ENCODE measurements at regions not wholly inside any gene's neighbourhood (a gene's known extent, or its start where the extent isn't known, plus 50 kb on each side); places are given as distances from the start of the nearest gene placed in this dataset.

DNA sequence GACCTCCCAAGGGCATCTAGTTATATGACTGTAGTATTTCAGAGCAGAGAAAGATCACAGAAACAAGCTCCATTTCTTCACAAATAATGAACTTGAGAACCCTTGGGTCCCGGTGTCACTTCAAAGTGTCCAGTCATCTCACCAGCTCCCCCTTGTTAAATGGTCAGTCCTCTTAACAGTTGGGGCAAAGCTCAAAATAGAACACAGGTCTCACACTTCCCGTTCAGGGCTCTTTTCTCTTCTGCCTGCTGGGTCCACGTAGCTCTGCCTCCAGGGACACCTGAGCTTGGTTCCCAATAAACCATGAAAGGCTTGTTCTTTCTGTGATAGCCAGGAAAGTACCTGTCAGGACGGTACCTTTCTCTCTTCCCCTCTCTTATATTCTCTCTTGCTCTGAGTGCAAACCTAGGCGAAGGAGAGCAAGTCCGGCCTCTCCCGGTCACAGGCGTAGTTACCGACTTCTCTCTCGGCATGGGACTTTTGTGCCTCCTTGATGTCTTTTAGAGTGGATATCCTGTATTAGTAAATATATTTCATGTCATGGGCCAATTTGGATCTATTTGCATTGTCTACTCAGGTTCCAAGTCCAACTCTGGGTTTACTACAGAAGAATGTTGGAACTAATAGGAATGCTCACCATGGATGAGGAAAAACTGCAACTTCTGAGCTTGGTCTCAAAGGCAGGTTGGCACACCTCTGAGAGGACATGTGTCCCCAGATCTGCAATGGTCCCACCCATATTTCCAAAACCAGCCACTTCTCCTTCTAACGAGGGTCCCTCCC lies 118.8 kb upstream of the PARP11 start:
- DNase-seq (ENCODE audit: low spot score): no peak

- no peak for DNase-seq (ENCODE audit: low spot score)
Measured at GRCh38 chr12:3990501-3991280, 117.5 kb upstream of the PARP11 start.

GRCh38 chr12:3989218-3989550 lies 116.0 kb upstream of the PARP11 start:
- no peak for DNase-seq (ENCODE audit: low spot score)

DNA sequence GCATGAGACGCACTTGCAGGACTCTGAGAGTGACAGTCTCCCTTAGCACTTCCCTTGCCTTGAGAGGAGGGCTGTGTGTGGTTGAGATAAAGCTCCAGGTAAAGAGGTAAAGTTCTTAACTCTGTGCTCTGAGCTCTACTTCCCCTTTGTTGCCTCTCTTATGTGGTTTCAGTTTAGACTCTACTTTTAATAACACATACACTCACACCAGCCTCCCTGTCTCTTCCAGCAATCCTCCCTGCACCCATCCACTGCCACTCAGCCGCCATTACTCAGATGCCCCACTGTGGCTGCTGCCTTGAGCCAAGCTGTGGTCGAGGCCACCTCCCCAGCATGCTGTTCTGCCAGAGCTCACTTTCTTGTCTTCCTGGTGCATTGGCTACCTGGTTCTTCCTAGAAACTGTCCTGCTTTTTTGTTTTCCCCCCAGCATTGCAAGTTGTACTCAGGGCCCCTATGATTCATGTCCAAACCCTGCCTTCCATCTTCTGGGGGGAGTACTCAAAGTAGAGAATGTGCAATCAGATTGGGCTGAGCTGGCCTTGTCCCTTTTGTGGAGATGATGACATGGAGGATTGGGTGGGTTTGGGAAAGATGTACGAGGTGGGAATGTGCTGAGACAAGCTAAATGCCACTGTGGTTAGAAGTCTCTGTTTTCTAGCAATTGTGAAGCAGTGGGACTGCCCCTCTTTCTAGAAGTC lies 115.5 kb upstream of the PARP11 start:
- DNase-seq (ENCODE audit: low spot score): no peak

GRCh38 chr12:3987571-3987970 lies 114.4 kb upstream of the PARP11 start:
- DNase-seq (ENCODE audit: low spot score): no peak

DNA sequence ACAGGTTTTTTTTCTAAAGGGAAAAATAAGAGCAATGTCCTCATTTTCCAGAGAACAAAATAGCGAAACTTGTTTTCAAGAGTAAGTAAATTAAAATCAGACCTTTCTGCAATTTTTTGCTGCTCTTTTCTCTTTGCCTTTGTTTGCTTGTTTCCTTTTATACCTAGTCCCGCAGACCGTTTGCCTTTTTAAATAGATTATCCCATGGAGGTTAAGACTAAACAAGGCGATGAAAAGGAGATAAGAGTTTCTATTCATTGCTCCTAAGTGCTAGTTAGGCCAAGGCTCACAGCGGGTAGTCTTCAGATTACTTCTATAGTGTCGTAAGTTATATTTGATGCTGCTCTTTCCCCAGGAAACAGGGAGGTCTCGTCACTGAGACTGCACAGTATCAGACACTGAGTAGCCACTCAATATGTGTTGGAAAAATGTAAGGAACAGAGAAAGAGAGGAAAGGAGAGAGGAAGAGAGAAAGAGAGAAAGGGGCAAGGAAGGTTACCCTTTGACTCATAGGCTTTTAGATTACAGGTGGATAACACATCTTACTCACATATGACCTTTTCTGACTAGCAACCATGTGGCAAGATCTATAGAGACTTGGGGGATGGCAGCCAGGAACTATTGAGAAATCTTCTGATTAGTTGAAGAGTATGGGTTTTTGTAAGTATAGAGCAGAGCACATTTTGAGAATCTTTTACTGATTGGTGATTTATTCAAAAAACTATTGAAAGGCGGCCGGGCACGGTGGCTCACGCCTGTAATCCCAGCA lies 107.5 kb upstream of the PARP11 start:
- no peak for DNase-seq (ENCODE audit: low spot score)

DNA sequence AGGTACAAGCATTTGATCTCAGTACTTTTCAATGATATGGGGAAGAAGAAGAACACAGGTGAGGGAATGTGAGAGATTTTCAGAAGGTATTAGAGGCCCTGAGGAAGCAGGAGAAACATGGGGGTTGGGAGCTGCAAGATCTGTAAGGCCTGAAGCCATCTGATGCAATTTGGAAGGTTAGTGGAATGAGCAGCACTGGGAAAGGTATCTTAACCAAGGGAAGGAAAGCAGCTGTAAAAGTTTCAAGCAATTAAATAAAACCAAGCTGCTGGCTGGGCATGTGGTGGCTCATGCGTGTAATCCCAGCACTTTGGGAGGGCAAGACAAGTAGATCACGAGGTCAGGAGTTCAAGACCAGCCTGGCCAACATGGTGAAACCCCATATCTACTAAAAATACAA lies 104.4 kb upstream of the PARP11 start:
- no peak for DNase-seq (ENCODE audit: low spot score)

GRCh38 chr12:3976351-3976938 lies 103.2 kb upstream of the PARP11 start:
- no peak for DNase-seq (ENCODE audit: low spot score)

- DNase-seq (ENCODE audit: low spot score): no peak
Measured at GRCh38 chr12:3975652-3976051, 102.5 kb upstream of the PARP11 start.

DNA sequence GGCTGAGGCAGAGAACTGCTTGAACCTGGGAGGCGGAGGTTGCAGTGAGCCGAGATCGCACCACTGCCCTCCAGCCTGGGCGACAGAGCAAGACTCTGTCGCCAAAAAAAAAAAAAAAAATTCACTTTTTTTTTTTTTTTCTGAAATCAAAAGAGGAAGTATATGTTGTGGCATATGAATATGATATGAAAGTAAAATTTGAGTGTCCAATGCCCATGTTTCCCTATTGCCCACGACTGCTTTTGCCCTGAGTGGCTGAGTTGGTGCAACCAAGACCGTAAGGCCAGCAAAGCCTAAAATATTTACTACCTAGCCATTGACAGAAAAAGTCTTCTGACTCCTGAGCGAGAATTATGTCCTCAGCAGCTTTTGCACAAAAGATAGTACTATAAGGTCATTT lies 101.7 kb upstream of the PARP11 start:
- no peak for DNase-seq (ENCODE audit: low spot score)

DNA sequence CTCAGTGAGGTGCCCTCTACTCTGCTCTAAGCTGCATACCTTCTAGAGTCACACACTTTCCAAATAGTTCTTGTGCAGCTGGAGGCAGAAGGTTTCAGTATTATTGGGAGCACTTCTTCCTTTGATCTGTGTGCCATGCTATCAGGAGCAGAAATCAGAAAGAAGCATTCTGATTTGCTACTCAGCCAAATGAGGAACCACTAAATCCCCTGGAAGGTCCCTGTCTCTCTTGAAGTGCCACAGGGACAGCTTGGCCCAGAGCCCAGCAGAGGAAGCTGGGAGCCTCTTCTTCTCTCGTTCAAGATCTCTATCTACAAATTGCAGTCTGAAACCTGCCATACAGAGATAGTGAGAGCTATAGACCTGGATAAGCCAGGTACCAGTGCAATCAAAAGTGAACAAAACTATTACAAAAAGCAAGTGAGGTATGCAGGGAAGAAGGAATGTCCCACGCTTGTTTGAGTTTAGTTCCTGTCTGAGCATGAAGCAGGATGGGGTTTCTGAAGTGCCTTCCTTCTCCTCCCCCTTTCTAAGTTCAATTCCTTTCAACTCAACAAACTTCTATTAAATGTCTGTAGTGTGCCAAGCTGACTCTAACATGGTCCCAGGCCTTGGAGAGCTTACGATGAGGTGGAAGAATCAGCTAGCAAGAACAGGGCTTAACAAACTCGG lies 100.9 kb upstream of the PARP11 start:
- no peak for DNase-seq (ENCODE audit: low spot score)

DNA sequence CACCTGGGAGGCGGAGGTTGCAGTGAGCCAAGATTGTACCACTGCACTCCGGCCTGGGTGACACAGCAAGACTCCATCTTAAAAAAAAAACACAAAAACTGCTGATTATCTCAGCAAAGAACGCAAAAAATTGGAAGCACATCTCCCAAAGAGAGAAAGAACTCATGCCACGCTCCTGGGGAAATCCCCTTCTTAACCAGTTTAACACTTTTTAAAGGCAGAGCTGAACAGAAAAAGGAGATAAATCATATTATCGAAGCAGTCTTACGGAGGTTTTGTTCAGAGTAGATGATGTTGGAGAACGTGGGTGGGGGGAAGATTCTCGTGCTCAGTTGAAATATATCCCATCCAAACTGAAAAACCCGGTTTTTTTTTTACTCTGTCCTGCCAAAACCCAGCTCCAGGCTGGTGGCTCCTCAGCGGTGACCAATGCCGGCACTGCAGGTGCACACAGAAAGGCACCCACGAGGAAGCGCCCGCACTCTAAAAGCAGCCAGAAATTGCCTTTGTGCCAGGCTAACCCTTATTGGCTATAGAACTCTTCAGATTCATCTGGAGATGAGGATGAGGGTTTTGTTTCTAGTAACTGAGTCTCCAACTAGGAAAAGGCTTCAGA lies 100.2 kb upstream of the PARP11 start:
- DNase-seq (ENCODE audit: low spot score): no peak

- DNase-seq (ENCODE audit: low spot score): no peak
Measured at GRCh38 chr12:3972576-3972975, 99.4 kb upstream of the PARP11 start.

DNA sequence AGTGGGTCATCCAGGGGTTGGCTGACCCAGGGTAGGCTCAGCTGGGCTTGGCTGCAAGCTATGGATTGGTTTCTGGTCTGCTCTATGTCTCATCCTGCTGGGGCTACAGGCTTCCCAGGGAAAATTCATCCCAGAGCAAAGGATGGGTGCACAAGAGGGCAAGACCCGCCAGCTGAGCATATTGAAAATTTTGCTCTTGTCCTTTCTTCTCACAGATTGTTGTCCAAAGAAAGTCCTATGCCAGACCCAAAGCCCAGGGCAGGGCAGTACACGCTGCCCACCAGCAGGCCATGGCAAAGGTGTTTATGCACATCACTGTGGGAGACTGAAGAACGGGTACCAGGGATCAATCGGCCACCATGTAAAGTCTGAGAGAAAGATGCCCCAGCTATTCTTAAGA lies 95.3 kb upstream of the PARP11 start:
- no peak for DNase-seq (ENCODE audit: low spot score)

DNA sequence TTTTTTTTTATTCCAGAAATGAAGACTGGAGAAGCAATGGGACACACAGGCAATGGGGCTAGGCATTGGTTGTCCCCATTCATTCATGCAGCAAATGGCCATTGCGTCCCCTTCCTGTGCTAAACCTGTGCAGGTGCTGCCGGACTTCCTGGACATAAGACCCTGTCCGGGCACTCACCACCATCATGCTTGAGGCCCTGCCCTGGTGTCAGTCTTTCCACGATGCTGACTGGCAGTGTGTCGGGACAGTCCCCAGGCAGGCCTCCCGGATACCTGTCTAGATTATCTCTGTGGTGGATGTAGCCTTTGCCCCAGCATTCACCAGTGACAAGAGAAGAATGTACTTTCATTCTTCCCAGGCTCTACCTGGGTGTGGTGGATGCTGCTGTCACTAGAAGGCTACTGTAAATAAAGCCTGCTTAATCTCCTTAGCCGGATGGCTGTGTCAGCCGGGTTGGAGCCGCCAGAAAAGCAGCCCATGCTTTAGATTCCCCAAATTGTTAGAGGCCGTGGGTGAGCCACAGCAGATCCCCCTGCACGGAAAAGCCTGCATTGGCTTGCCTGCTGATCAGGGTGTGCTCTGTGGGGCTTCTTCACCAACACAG lies 94.5 kb upstream of the PARP11 start:
- no peak for DNase-seq (ENCODE audit: low spot score)

DNA sequence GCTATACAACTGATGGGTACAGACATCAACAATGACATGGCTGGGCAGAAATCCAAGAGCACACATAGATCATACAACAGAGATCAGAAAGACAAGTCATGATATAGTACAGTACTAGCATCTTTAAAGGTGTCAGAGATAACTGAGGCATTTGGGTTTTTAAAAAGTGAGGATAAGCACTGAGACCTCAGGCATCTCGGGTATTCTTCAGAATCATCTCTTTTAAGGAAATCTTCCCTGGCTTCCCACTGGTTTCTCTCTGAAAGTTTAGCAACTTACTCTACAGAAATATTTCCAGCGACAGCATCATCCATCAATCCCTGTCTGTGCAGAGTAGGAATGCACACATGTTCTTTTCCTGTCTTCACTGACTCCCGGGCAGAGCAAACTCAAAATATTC lies 93.2 kb upstream of the PARP11 start:
- no peak for DNase-seq (ENCODE audit: low spot score)

DNA sequence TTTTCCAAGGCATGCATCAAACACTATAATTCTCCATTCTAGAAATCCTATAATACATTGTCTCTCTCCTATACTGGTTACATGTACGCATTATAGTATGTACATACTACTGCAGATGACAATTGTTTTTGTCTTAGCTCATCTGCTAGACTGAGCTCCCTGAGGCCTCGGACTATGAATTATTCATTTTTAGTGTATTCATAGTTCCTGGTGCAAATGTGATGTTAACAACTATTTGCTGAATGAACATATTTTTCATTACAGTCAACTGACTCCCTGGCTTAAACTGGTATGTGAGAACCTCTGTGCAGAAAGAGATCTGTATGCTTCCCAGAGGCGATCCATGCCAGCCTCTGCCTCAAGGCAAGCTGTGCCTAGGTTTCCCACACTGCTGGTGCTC lies 91.8 kb upstream of the PARP11 start:
- no peak for DNase-seq (ENCODE audit: low spot score)

DNA sequence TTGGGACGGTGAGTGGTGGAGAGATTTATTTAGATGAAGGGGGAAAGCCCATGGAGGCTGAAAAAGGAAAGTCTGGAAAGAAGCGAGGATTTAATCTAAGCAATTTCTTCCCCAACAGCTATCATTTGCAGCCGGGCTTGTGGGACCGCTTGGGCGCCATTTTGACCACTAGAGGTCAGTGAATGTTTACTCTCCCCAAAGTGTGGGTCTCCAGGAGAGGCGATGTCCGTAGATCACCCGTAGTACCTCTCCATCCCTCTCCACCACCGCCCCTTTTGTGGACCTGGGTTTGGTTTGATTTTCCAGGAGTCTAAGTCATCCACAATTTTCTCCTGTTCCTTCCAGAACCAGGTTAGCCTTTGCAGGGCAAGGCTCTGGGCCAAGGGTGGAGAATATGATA lies 91.2 kb upstream of the PARP11 start:
- no peak for DNase-seq (ENCODE audit: low spot score)

DNA sequence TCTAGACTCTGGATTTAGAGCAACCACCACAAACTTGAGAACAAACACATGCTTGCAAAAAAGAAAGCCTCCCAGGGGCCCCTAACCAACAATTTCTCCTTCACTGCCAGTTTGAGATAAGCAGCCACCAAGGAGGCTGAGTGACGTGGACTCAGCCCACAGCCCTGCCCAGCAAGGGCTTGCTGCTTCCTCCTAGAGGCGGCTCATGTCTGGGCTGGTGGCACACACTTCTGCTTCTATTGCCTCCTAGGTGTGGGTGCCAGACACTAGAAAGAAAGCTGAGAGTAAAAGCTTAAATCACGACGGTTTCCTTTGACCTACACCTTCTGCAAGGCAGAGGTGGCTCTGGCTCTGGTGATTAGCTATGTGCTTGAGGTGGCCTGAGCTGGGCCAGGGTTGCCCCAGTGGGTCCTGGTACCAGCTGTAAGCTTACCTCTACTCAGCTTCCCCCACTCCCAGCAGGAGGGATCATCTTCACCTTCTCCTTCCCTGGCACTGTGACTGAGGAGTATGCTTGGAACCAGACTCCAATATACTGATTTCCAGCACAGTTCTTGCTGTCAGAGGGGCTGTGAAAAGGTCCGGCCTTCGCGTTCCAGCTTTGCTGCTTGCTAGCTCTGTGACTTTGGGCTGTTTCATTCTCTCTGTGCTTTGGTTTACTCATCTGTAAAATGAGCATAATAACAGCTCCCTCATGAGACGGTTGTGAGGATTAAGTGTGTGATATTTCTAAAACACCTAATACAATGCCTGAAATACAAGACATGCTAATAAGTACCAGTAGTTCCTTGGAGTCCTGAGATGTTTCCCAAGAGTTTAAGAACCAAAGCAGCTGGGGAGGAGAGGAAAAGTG lies 89.7 kb upstream of the PARP11 start:
- no peak for DNase-seq (ENCODE audit: low spot score)

GRCh38 chr12:3961591-3961990 lies 88.4 kb upstream of the PARP11 start:
- no peak for DNase-seq (ENCODE audit: low spot score)
